IPS DF 19.7 (cell line): ENCODE measurements at regions not wholly inside any gene's neighbourhood (a gene's known extent, or its start where the extent isn't known, plus 50 kb on each side); places are given as distances from the start of the nearest gene placed in this dataset.

Experiments used
- DNase-seq: peaks from one replicate; pipeline ENCODE4 v3.0.0-alpha.2; 2013; ENCODE audit warnings: low read depth, low spot score

- no peak for DNase-seq
Measured at GRCh38 chr6:45830441-45831139, 185.1 kb downstream of the CLIC5 start.

- DNase-seq: no peak
Measured at GRCh38 chr6:45829873-45830272, 185.8 kb downstream of the CLIC5 start.

GRCh38 chr6:45827952-45828530 is 187.6 kb downstream of the CLIC5 start:
- no peak for DNase-seq

GRCh38 chr6:45822873-45823272 is 192.8 kb downstream of the CLIC5 start:
- no peak for DNase-seq

- DNase-seq: no peak
Measured at GRCh38 chr6:45822246-45822812, 193.3 kb downstream of the CLIC5 start.

GRCh38 chr6:45818655-45819054 is 197.0 kb downstream of the CLIC5 start:
- no peak for DNase-seq

- DNase-seq: no peak
Measured at GRCh38 chr6:45816674-45817297, 198.9 kb downstream of the CLIC5 start.

GRCh38 chr6:45815466-45816125 is 200.1 kb downstream of the CLIC5 start:
- DNase-seq: no peak

- no peak for DNase-seq
Measured at GRCh38 chr6:45814772-45815171, 200.9 kb downstream of the CLIC5 start.

- DNase-seq: no peak
Measured at GRCh38 chr6:45813943-45814342, 201.7 kb downstream of the CLIC5 start.

- DNase-seq: no peak
Measured at GRCh38 chr6:45812922-45813321, 202.7 kb downstream of the CLIC5 start.

- no peak for DNase-seq
Measured at GRCh38 chr6:45808917-45809316, 206.7 kb downstream of the CLIC5 start.

- DNase-seq: no peak
Measured at GRCh38 chr6:45808042-45808645, 207.5 kb downstream of the CLIC5 start.

GRCh38 chr6:45807311-45808041 is 208.2 kb downstream of the CLIC5 start:
- DNase-seq: no peak

- DNase-seq: no peak
Measured at GRCh38 chr6:45806172-45806571, 209.5 kb downstream of the CLIC5 start.

GRCh38 chr6:45803071-45803470 is 212.6 kb downstream of the CLIC5 start:
- no peak for DNase-seq

- no peak for DNase-seq
Measured at GRCh38 chr6:45801471-45802289, 214.0 kb downstream of the CLIC5 start.

- no peak for DNase-seq
Measured at GRCh38 chr6:45800911-45801310, 214.7 kb downstream of the CLIC5 start.

GRCh38 chr6:45795678-45796077 is 220.0 kb downstream of the CLIC5 start:
- no peak for DNase-seq

- DNase-seq: no peak
Measured at GRCh38 chr6:45794465-45794864, 221.2 kb downstream of the CLIC5 start.
